GM19099 (cell line): ENCODE measurements at regions not wholly inside any gene's neighbourhood (a gene's known extent, or its start where the extent isn't known, plus 50 kb on each side); places are given as distances from the start of the nearest gene placed in this dataset.

Source experiments
- POLR2A ChIP-seq: IDR thresholded peaks from 3 replicates; pipeline ENCODE4 v1.6.1; 2011; ENCODE audit warnings: low read depth; ENCODE audit not compliant: insufficient read length; ENCODE audit errors: extremely low read depth

DNA sequence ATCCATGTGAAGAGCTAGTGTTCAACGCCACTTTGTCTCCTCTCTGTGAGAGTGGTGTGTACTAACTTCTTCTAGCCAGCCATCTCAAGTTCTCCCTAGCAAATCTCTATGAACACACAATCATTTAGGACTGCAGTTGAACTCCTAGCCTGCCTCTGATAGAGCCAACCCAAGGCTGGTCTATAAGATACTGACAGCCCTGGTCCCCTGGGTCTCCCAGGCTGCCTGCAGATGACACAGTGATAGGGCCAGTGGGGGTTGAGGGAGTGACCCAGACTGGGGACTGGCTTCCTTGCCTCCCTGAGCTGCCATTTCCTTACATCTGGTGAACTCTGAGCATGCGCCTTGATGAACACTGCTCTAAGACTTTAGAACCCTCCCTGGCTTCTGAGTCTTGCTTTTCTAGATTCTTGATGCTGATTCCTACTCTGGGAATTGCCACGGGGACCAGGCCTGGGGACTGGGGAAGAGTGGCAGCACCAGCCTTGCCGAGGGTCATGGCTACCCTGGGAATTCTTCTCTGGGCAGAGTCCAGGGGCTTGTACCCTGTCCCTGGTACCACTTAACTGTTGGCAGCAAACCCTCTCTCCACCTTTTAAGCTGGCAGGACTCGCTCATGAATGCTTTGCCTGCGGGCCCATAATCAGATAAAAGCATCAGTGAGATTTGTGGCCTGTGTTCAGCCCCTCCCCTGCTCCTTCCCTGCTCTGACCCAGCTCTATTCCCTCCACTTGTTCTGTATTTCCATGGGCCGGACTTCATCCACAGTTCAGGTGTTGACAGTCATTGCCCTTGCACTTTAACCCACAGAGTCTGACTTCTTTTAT, 130.8 kb upstream of the CHD6 start:
- TF ChIP-seq POLR2A = no peak

DNA sequence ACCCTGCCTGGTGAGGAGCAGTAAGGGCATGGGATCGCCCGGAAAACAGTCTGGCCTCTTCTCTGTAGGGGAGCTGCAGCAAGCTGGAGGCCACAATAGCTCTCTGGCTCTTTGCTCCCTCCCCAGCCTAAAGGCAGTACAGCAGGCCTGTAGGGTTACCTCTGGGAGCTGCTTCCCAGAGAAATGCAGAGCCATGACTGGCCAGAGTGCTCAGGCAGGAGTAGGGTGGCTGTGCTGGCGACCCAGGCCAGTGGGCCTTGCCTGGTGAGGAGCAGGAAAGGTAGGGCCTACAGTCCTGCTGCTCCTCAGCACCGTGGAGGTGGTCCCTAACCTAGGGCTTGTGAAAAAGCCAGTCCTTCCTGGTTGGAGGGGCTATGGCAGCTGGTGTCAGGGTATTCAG, 129.9 kb upstream of the CHD6 start:
- TF ChIP-seq POLR2A = no peak

DNA sequence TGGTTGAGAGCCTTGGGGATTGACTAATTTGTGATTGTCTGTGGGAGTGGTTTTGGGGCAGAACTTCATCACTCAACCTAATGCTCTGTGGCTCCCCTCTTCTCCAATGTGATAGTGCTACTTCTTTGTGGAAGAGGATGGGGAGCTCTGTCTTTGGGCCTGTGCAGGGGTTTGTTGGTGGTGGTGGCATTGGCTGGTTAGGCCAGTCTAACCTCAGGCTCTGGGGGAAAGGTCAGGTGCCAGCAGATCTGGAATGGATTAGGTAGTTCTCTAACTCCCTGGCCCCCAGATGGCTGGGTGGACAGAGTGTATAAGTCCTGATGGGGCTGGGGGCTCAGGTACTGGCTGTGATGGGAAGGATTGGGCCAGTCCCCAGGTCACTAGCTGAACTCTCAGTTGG, 129.0 kb upstream of the CHD6 start:
- no peak for TF ChIP-seq POLR2A

DNA sequence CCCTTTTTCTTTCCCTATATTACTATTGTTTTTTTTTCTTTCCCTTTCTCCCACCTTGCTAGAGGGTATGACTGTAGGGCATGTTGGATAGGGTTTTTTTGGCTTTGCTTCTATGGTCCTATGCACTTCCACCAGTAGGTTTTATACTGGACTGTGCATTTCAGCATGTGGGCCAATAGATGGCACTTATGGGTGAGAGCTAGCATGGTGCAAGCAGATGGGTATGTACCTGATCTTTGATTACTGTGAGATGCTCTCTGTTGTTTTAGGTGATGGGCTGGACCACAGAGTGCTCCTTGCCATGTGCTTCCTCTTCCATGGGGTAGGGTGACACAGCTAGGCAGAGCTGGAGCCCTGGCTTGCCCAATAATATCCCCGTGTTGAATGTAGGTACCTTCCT, 128.5 kb upstream of the CHD6 start:
- TF ChIP-seq POLR2A = no peak

DNA sequence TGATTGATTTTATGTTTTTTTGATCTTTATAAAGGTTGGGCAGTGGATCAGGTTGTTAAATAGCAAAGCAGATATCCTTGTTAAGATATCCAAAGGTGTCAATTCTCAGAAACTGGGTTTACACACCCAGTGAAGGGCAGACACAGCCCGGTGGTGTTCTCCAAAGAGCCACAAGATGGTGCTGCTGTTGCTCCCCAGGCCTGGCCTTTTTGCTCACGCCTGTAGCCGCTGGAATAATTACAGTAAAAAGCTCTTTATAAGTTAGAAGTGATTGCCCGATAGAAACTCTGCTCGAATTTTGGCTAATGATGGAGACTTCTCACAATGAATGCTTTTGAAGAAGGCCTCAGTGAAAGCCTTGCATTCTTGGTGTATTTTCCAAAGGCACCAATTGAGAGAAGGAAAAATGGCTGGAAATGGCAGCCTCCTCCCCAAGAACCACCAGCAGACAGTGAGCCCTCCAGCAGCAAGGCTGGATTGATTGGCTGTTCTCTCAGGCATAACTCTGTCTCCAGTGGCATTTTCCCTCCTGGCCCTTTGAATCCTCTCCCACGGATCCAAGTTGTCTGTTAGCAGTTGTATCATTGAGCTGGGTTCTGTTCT, 120.5 kb upstream of the CHD6 start:
- TF ChIP-seq POLR2A = no peak

DNA sequence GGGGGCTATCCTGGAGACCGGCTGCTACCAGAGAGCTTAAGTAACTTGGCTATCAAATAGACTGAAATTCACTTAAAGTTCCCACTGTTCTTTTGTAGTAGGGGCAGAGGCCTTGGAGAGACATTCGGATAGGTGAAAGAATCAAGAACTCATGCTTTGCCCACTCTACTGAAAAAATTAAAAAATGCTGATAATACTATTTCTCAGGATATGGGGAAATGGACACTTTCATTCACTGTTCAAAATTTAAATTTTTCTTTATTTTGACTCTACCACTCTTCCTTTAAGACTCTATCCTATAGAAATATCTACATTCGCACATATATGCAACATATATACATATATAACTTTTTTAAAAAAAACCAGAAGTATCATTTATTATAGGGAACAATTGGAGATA, 117.8 kb upstream of the CHD6 start:
- TF ChIP-seq POLR2A = no peak

DNA sequence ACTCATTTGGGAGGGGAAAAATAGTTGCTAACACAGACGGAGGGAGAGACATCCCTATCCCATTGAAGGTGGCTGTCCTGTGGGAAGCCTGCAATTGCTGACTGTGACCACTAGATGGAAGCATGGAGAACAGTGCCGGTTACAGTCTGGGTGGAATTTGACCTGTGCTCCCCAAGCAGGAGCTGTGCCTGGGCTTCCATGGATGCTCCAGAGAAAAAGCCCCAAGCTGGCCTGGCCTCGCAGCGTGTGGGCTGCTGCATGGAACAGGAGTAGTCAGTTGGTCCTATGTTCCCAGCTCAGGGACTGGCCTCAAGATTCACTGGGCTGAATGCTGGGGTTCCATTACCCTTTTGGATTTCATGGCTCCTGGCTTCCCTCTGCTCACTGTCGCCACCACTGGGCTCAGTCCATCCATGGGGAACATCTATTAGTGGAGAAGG, 116.3 kb upstream of the CHD6 start:
- no peak for TF ChIP-seq POLR2A

DNA sequence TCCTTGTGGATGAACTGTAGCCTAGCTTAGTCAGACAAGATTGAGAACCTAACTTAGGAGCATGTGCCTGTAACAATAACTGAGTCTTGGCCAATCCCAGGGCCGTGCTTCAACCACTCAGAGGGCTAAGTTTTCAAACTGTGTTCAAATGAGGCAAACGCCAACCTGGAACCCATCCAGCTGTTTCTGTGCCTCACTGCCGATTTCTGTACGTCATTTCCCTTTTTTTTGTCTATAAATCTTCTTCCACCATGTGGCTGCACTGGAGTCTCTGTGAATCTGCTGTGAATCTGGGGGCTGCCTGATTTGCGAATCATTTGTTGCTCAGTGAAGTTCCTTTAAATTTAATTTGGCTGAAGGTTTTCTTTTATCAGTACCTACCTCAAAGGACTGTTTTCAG, 115.0 kb upstream of the CHD6 start:
- no peak for TF ChIP-seq POLR2A

DNA sequence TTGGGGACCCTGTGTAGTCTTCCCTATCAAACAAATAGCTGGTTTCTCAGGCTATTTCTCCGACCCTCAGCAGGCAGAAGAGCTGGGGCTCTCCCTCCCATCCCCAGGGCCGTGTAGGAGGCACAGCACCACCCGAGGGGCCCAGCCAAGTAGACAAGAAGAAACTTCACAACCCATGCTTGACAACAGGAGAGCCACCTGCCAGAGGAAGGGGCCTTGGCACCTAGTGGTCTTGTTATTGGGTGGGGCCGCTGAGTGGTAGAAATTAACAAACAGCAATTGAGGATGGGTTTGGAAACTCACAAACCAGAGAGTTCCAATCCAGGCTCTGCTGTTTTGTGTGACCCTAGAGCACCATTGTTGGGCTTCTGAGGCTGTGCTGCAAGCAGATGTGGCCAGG, 108.5 kb upstream of the CHD6 start:
- no peak for TF ChIP-seq POLR2A

DNA sequence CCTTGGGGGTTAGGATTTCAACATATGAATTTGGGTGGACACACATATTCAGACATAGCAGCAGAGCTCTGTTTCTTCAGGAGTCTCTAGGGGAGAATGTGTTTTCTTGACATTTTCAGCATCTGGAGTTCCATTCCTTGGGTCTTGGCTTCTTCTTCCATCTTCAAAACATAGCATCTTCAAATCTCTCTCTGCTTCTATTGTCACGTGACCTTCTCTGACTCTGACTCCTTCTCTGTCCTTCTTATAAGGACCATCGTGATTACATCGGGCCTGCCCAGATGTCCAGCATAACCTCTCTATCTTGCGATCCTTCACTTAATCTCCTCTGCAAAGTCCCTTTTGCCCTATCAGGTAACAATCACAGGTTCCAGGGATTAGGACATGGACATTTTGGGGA, 101.0 kb upstream of the CHD6 start:
- no peak for TF ChIP-seq POLR2A

DNA sequence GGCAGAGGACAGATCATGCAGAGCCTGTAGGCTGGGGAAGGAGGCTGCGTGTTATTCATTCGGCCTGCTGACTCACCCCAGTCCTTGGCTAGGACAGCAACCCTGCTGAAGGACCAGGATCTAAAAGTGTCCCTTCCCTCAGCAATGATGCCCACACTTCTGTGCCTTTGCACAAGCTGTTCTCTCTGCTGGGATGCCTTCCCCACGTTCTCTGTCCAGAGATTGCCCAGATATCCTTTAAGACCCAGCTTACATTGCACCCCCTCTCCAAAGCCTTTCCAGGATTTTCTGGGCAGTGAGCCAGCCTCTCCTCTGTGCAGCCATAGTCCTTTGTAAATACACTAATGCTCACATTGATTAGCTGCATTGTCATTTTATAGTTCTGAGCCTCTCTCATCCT, 99.3 kb upstream of the CHD6 start:
- TF ChIP-seq POLR2A = no peak

DNA sequence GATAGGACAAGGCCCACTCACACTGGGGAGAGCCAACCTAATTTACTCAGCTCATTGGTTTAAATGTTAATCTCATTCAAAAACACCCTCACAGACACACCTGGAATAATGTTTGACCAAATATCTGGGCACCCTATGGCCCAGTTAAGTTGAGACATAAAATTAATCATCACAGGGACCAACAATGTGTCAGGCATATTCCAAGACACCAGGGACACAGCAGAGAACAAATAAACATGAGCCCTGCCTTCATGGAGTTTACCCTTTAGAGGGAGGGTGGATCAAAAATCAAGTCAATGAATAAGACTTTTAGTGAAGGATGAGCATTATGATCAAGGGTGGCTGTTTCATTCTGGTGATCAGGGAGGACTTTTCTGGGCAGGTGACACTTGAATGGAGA, 98.7 kb upstream of the CHD6 start:
- no peak for TF ChIP-seq POLR2A

DNA sequence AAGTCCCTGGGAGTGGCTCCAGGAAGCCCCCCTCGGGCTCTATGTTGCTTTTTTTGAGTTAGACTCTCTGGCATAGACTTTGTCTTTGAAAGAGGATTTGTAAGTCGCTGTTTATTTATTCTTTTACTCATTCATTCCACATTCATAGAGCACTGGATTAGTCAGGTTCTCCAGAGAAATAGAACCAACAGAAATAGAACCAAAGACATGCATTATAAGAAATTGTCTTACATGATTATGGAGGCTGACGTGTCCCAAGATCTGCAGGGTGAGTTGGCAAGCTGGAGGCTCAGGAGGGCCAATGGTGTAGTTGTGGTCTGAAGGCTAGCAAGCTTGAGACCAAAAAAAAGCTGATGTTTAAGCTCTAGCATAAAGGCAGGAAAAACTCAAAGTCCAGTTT, 98.3 kb upstream of the CHD6 start:
- TF ChIP-seq POLR2A = no peak

DNA sequence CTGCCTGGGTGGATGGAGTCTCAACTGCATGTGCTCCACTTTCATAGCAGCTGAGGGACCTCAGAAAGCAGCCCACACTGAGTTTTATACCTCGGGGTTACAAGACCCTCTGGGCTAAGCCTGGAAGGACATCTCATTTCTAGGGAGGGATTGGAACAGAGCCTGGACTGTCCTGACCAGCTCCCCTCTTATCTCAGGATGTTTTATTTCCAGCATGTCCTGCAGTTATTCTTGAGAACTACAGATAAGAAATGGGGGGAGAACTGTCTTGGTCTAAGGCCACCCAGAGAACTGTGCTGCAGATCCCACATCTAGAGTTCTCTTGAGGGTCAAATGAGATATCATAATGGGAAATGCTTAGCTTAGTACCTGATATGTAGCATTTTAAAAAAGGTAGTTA, 97.3 kb upstream of the CHD6 start:
- no peak for TF ChIP-seq POLR2A

DNA sequence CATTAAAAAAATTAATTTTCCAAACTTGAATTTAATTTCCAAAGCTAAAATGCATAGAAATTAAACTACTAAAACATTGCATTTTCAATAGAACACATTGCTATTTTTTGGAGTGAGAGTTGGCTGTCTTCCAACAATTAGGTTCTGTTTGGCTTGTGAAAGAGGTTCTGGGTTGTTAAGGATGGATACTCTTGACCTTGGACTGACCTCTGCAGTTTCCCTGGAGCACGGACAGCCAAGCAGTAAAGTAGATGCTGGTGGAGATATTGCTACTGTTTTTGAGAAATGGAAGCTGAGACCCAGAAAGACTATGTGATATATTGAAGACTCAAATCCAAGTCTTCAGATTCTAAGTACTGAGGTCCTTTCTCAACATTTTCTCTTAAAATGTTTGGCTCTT, 95.9 kb upstream of the CHD6 start:
- TF ChIP-seq POLR2A = no peak

DNA sequence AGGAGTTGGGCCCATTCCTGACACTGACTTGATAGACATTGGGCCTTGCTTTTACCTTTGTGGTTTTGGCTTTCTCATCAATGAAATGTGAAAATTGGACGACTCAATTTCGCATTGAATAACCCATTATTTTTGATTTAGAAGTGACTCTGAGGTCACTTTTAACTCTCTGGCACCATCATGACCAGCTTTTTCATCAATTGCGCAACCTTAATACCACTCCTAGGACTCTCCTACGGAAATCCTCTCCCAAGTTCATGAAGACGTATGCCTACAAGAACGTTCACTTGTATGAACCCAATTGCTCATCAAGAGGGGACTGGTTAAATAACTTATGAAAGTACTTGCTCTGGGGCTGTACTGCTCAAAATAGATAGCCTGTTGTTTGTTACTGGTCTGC, 86.7 kb upstream of the CHD6 start:
- no peak for TF ChIP-seq POLR2A

DNA sequence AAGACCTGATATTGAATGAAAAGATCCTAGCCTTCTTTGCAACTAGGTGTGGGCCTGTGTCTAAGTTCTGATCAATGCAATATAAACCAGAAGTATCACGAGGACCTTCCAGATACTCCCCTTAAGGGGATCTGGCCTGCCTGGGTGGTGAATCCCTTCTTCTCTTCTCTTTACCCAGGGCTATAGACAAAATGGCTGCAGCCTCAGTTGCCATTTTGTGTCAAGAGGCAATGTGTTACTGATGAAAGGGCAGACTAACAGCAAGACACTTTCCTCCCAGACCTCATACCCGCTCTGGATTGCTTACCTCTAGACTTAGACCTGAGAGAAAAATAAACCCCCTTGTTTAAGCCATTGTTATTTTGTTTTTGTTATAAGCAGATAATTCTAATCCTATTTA, 84.5 kb upstream of the CHD6 start:
- TF ChIP-seq POLR2A = no peak
